ENCODE measurements at regions not wholly inside any gene's neighbourhood (a gene's known extent, or its start where the extent isn't known, plus 50 kb on each side); places are given as distances from the start of the nearest gene placed in this dataset.
"Not testable (repeated sequence)": the region's sequence is repeated elsewhere in the genome, so short reads cannot be mapped to it uniquely, and the experiment has no call there.

DNA sequence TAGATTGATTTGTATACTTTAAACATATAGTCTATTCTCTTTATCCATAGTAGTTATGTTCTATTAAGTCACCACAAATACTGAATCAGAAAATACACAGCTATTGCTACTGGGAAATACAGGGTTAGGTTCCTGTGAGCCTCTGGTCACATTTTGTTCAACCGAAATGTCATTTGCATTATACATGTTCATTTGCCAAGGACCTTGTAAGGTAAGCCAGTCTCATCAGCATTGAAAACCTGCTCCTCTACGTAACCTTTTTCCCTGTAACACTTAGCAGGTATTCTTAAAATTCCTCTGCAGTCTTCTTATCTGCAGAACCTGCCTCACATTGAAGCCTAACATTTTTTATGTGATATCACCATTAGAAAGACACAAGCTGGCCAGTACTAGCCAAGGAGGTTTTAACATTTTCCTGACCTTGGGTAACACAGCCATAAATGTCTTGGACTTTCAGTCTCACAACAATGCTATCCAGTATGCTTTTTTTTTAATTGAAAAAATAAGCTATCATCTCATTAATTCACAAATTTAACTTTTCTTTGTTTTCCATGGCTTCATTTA, 765.7 kb upstream of the IGFBP7 start:
- no peak for DNase-seq (ENCODE audit: low read depth in 2 of 2)

DNA sequence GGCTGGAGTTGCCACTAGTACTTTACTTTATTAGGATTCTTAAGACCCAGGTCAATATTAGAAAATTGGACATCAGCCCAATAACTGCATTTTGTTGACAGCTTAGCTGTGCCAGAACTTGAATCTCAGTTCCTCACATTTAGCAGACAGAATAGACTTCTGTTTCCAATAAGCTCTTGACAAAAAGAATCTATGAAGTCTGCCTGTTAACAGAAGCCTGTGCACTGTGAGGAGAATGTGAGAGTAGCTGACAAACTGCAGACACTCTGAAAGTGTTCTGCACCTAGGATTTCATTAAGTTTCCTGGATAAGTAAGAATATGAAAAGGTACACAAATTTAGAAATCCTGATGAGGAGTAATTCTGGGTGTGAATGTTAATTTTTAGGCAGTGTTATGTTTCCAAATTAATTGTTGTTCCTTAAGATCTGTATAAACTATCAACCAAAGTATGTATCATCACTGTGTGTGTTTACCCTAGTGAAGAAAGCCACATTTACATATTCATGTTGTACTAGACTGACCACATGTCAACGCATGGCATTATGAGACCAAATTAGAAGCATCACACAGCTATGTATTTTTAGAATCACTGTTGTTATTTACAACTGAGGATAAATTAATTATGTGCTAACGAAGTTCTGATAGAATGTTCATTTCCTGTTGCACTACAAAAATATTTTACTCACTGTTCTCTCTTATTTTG, 756.4 kb upstream of the IGFBP7 start:
- DNase-seq (ENCODE audit: low read depth in 2 of 2): no peak

GRCh38 chr4:57865264-57865663, 755.1 kb upstream of the IGFBP7 start:
- DNase-seq (ENCODE audit: low read depth in 2 of 2): no peak

DNA sequence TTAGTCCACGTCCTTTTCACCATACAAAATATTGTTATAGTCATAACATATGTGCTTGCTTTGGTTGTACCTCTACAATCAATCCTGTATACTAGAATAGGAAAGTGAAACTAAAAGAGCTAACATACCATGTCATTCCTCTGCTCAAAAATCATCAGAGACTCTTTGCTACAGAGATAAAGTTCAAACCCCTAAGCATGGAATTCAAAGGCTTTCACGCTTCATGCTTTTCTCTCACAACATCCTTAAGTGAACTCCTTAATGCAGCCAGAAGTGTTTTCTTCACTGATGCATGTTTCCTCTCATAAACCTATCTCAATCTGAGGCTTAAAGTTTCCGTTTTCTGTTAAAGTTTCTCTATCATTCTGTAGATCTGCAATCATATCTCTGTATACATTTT, 744.6 kb upstream of the IGFBP7 start:
- DNase-seq (ENCODE audit: low read depth in 2 of 2): no peak

- DNase-seq (ENCODE audit: low read depth in 2 of 2): no peak
These were observed 740.0 kb upstream of the IGFBP7 start for GRCh38 chr4:57850141-57850540.

GRCh38 chr4:57832083-57832482, 721.9 kb upstream of the IGFBP7 start:
- DNase-seq (ENCODE audit: low read depth in 2 of 2): no peak

DNA sequence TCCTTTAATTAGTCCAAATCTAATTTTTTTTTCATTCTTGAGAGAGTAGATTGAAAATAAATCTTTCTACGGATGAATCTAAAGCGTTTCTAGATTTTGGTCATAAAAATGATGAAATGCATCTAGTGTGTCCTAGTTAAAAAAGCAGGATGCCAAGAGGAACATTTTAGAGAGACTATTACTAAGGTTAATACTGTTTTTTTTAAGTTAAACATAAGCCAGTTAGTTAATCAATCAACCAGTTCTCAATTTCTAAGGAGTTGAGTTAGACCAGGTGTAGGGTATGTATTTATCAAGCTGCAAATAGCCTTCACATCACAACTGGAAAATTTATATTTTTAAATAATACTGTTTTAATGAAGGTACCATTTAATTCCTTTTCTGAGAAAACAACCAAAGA, 679.5 kb upstream of the IGFBP7 start:
- no peak for DNase-seq (ENCODE audit: low read depth in 2 of 2)

GRCh38 chr4:57777876-57778275, 667.7 kb upstream of the IGFBP7 start:
- no peak for DNase-seq (ENCODE audit: low read depth in 2 of 2)

DNA sequence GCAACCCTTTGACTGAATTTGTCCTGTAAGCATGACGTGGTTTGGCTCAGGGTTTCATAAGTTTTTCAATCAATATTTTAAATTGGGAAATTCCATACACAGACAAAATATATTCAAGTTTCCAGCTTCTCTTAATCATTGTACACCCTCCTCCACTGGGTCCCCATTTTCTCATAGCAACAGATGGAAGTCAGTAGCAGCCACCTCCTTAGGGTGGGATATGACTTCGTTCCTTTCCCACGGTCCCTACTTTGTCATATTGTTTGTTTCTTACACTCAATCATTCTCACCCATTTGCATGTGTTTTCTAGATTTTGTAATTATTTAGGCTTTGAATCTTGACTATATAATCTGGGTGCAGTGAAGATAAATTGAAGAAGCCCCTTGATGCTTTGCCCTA, 664.5 kb upstream of the IGFBP7 start:
- no peak for DNase-seq (ENCODE audit: low read depth in 2 of 2)

GRCh38 chr4:57774171-57774570, 664.0 kb upstream of the IGFBP7 start:
- no peak for DNase-seq (ENCODE audit: low read depth in 2 of 2)

- DNase-seq (ENCODE audit: low read depth in 2 of 2): no peak
These were observed 656.2 kb upstream of the IGFBP7 start for GRCh38 chr4:57766341-57766740.

DNA sequence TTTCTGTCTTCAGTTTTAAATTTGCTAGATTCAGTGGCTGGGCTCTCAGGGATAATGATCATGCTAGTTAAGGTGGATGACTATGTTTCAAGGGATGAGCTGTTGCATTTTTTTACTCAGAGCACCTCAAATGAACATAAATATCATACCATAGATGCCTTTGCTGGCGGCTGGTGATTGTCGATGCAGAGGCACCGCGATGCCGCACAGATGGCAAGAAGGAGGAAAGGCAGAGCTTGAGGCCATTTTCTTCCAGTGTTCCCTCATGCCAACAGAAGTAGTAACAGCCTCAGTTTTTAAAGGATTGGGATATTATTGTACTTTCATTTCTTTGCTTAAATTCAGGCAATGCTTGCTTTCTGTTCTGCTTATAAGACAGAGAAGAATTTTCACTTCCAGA, 654.7 kb upstream of the IGFBP7 start:
- no peak for DNase-seq (ENCODE audit: low read depth in 2 of 2)

DNA sequence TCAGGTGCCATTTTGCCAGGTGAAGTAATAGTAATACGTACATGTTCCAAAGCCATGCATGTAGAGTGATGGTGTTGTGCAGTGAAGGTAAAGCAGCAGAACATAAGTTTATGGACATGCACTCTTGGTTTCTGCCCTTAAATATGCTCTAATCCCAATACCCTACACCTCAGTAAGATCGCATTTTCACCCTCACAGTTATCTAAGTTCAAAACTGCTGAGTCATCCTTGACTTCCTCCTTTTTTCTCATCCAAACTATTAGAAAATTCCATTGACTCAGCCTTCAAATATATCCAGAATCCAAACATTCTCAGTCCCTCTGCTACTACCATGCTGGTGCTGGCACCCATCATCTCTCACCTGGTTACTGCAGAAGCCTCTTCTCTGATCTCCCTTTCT, 652.9 kb upstream of the IGFBP7 start:
- DNase-seq (ENCODE audit: low read depth in 2 of 2): no peak

DNA sequence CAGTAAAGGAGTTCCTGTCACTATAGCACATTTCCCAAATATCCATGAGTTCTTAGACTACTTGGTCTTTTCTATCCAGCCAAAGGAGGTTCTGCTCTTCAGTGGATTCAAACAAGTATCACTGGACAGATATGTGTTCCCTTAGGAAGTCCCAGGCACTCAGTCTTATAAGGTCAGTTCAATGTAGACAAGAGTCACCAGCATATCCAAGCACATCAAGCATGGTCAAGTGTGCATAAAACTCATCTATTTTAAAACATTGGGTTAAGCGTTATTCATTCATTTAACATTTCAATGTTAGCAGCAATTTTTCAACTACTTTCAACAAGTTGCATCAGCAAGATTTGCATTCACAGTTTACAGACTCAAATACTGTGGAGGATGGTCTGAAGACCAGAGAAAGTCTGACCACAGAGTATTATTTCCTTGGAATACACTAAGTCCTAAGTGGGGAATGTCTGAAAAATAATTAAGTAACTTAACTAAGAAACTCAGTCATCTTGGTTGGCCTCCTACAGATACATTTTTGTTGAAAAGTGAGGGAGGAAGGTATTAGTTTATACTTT, 630.5 kb upstream of the IGFBP7 start:
- no peak for DNase-seq (ENCODE audit: low read depth in 2 of 2)

- DNase-seq (ENCODE audit: low read depth in 2 of 2): no peak
These were observed 626.6 kb upstream of the IGFBP7 start for GRCh38 chr4:57736781-57737180.

- no peak for DNase-seq (ENCODE audit: low read depth in 2 of 2)
These were observed 624.0 kb upstream of the IGFBP7 start for GRCh38 chr4:57734104-57734670.

- not testable (repeated sequence) for DNase-seq (ENCODE audit: low read depth in 2 of 2)
These were observed 619.8 kb upstream of the IGFBP7 start for GRCh38 chr4:57729775-57730570.

- DNase-seq (ENCODE audit: low read depth in 2 of 2): no peak
These were observed 616.0 kb upstream of the IGFBP7 start for GRCh38 chr4:57726154-57726553.

DNA sequence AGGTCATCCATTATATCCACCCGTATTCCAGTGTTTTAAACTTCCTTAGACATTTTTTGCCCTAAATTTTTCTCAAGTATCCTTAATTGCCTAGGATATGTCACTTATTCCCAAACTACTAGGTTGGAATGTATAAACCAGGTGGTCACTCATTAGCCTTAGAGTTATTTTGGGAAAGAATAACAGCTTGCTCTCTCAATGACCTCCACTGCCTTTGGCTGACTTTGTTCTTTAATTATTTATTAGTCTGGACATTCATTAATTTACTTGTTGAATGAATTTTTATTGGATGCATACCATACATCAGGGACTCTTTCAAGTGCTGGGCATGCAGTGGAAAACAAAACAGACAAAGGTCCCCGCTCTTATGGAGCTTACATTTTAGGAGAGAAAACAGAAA, 609.3 kb upstream of the IGFBP7 start:
- no peak for DNase-seq (ENCODE audit: low read depth in 2 of 2)

DNA sequence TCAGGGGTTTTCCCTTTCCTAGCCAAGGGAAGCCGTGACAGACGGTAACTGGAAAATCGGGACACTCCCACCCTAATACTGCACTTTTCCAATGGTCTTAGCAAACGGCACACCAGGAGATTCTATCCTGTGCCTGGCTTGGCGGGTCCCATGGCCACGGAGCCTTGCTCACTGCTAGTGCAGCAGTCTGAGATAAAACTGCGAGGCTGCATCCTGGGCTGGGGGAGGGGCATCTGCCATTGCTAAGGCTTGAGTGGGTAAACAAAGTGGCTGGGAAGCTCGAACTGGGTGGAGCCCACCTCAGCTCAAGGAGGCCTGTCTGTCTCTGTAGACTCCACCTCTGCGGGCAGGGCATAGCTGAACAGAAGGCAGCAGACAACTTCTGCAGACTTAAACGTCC, 604.1 kb upstream of the IGFBP7 start:
- DNase-seq (ENCODE audit: low read depth in 2 of 2): not testable (repeated sequence)

- DNase-seq (ENCODE audit: low read depth in 2 of 2): no peak
These were observed 599.9 kb upstream of the IGFBP7 start for GRCh38 chr4:57710053-57710452.

DNA sequence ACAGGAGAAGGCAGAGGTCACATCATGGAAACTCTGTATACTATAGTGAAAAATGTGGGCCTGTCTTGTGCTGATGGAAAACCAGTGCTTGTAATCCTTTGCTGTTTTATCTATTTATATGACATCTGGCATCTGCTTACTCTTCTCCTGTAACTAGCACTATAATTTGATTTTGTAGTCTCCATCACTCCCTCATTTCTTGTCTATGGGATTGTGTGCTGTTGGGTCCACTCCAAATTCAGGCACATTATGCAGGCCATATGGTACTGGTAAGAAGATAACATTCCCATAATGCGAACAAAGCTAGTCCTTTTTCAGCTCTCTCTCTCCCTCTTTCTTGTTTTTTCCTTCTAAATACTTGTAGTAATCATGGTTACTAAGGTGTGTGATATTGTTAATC, 581.2 kb upstream of the IGFBP7 start:
- no peak for DNase-seq (ENCODE audit: low read depth in 2 of 2)

Measured in activated CD8-positive, alpha-beta memory T cell treated with anti-CD3 and anti-CD28 coated beads for 4 hours (primary cell).